ENCODE measurements at regions not wholly inside any gene's neighbourhood (a gene's known extent, or its start where the extent isn't known, plus 50 kb on each side); places are given as distances from the start of the nearest gene placed in this dataset.
A peak's percentile ranks its signal among the peaks of the same experiment; 100 is the strongest.

DNA sequence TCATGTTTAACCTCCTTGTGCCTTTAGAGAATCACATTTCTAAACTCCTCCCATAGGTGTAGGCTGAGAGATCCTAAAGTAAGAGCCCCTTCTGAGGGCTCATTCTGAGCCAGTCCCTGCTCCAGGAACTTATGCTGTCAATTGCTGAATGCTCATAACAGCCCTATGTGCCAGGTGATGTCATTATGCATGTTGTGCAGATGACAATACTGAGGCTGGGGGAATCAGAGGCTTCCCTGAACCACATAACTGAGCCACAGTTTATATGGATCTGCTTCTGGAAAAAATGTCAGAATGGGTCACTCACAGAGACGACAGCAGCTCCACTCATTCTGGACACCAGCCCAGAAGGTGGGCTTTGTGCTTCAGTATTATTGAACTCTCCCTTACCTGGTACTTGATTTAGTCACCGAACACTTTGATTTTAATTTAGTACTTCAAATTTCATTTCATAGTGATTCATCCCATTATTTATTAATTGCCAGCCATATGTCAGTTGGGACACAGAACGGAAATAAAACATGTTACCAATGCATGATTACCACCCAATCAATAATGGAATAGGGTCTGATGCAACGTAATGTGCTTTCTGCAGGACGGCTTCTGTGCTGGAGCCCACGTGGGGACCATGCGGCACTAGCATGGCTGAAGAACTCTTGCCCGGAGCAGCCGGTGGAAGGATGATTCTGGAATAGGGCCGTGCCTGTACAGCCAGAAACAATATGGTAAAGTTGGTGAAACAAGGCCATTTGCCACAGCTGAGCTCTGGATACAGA is 406.3 kb downstream of the IRX1 start:
- H2BK5ac ChIP-seq (ENCODE audit: insufficient read length, low read length), result no peak overlapping the region

More for the DNA sequence above, 406.3 kb downstream of the IRX1 start:
- no peak overlapping the region for H3K18ac ChIP-seq (ENCODE audit: insufficient read length, low read depth, low read length)
- Mint-ChIP-seq H3K4me3 (no peak overlapping the region), H3K27me3 (ENCODE audit: low read depth) (peaks cover 8% of the 10 kb centered on the region), H3K9me3 (no peaks in the 10 kb centered on the region; a peak in 1 of 5 replicates), H3K27ac (peak overlapping the region in 2 of 3 experiments; percentile 34 to 49; a peak in 2 of 7 replicates), H3K4me1 (no peaks in the 10 kb centered on the region), H3K36me3 (ENCODE audit: insufficient read depth in 1 of 3, low read depth in 3 of 3) (0 out of 7 replicates have a peak, but pooled peaks cover 0 to 2% (median 0%) of the 10 kb centered on the region in 3 experiments)
- H3K4me1 ChIP-seq (ENCODE audit: insufficient read depth, low read length), result no peaks in the 10 kb centered on the region
- H3T11ph ChIP-seq (ENCODE audit: low read length), result no peak overlapping the region
- no peak overlapping the region for H3K9ac ChIP-seq (ENCODE audit: extremely low read depth, insufficient read length, low read length)
- no peak overlapping the region for H4K91ac ChIP-seq (ENCODE audit: insufficient read length, low read depth, low read length)
- no peak overlapping the region for H3K56ac ChIP-seq (ENCODE audit: insufficient read length, low read depth, low read length)
- no CpG with 5 or more reads among the region's 10 CpGs for WGBS (ENCODE audit: extremely low coverage, insufficient read length, low lambda C conversion rate)
- no peak overlapping the region for H3K4me2 ChIP-seq (ENCODE audit: insufficient read depth, insufficient read length, low read length)
- no peak overlapping the region for H2BK15ac ChIP-seq (ENCODE audit: low read depth, low read length)
- no peak overlapping the region for H3K27ac ChIP-seq (ENCODE audit: insufficient read length, low read depth, low read length)
- TF ChIP-seq, protein P1, sequence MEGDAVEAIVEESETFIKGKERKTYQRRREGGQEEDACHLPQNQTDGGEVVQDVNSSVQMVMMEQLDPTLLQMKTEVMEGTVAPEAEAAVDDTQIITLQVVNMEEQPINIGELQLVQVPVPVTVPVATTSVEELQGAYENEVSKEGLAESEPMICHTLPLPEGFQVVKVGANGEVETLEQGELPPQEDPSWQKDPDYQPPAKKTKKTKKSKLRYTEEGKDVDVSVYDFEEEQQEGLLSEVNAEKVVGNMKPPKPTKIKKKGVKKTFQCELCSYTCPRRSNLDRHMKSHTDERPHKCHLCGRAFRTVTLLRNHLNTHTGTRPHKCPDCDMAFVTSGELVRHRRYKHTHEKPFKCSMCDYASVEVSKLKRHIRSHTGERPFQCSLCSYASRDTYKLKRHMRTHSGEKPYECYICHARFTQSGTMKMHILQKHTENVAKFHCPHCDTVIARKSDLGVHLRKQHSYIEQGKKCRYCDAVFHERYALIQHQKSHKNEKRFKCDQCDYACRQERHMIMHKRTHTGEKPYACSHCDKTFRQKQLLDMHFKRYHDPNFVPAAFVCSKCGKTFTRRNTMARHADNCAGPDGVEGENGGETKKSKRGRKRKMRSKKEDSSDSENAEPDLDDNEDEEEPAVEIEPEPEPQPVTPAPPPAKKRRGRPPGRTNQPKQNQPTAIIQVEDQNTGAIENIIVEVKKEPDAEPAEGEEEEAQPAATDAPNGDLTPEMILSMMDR (conservative IDR thresholded peaks at IDR 0.05), result no peak
- H4K8ac ChIP-seq (replicated peaks; ENCODE audit: insufficient read length, low read depth, low read length), result no peak overlapping the region
- no peaks in the 10 kb centered on the region for H3K79me2 ChIP-seq (ENCODE audit: insufficient read depth, low read length)
- H2BK12ac ChIP-seq (ENCODE audit: insufficient read length, low read depth, low read length), result no peak overlapping the region
- no peak overlapping the region for H3K4ac ChIP-seq (ENCODE audit: low read depth, low read length)
- no peak overlapping the region for H2BK120ac ChIP-seq (ENCODE audit: low read depth, low read length, poor library complexity, severe bottlenecking)
- no peaks in the 10 kb centered on the region for H4K20me1 ChIP-seq (ENCODE audit: control insufficient read depth, insufficient read depth, insufficient read length)
- no peaks in the 10 kb centered on the region for H3K27me3 ChIP-seq (ENCODE audit: insufficient read depth, low read length)
- H3K23me2 ChIP-seq (ENCODE audit: insufficient read length, low read depth, low read length, poor library complexity, severe bottlenecking), result no peaks in the 10 kb centered on the region
- no peak overlapping the region for H2AFZ ChIP-seq (ENCODE audit: low read length)
- H2BK20ac ChIP-seq (ENCODE audit: low read depth, low read length, poor library complexity, severe bottlenecking), result no peak overlapping the region
- no peak overlapping the region for H4K5ac ChIP-seq (ENCODE audit: insufficient read length, low read depth, low read length)
- H3K79me1 ChIP-seq (ENCODE audit: insufficient read depth, low read depth, low read length, poor library complexity, severe bottlenecking), result no peaks in the 10 kb centered on the region
- no peak overlapping the region for H2AK5ac ChIP-seq (ENCODE audit: insufficient read length, low read length)
- H3K14ac ChIP-seq (ENCODE audit: insufficient read depth, low read length), result no peak overlapping the region
- no peak overlapping the region for H3K23ac ChIP-seq (ENCODE audit: insufficient read length, low read depth, low read length)
- H3K9me3 ChIP-seq (ENCODE audit: control insufficient read depth, low read depth, low read length), result no peaks in the 10 kb centered on the region
- no peak for DNase-seq

Data from H9 (cell line).